GM12864 (cell line): ENCODE measurements at regions not wholly inside any gene's neighbourhood (a gene's known extent, or its start where the extent isn't known, plus 50 kb on each side); places are given as distances from the start of the nearest gene placed in this dataset.

Experiments used
- DNase-seq: peaks from one replicate; pipeline ENCODE4 v3.0.0-alpha.2; 2011; ENCODE audit warnings: low read depth
- H3K4me3 ChIP-seq: 2 replicates; pipeline ENCODE4 v1.5.1; 2011; ENCODE audit warnings: mild to moderate bottlenecking, low read depth, low read length, control low read depth
- TF ChIP-seq, protein P1 (sequence below): IDR thresholded peaks from 2 replicates; pipeline ENCODE4 v1.5.1; 2011; ENCODE audit warnings: low read depth, mild to moderate bottlenecking, moderate library complexity, low read length, control low read depth, inconsistent platforms; ENCODE audit errors: missing control alignments

DNA sequence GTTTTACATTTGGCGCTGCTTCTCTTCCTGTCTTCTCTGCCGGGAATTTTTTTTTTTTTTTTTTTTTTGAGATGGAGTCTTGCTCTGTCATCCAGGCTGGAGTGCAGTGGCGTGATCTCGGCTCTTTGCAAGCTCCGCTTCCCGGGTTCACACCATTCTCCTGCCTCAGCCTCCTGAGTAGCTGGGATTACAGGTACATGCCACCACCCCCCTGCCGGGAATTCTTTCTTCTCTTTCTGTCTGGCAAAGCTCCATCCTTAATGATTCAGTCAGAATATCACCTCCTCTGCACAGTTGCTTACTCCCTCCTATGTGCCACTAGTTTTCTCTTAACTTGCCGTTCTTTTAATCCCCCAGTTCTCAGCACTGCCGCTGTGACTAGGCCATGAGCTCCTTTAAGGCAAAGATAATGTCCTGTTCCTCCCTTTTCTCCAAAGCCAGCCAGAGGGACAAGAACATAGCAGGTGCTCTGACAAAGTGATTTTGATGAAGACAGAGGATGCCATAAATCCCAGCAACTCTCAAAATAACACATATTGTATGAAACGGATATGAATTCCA lies 112.1 kb upstream of the LRATD1 start:
- TF ChIP-seq, protein P1, sequence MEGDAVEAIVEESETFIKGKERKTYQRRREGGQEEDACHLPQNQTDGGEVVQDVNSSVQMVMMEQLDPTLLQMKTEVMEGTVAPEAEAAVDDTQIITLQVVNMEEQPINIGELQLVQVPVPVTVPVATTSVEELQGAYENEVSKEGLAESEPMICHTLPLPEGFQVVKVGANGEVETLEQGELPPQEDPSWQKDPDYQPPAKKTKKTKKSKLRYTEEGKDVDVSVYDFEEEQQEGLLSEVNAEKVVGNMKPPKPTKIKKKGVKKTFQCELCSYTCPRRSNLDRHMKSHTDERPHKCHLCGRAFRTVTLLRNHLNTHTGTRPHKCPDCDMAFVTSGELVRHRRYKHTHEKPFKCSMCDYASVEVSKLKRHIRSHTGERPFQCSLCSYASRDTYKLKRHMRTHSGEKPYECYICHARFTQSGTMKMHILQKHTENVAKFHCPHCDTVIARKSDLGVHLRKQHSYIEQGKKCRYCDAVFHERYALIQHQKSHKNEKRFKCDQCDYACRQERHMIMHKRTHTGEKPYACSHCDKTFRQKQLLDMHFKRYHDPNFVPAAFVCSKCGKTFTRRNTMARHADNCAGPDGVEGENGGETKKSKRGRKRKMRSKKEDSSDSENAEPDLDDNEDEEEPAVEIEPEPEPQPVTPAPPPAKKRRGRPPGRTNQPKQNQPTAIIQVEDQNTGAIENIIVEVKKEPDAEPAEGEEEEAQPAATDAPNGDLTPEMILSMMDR, result no peak
- no peak overlapping the region for H3K4me3 ChIP-seq
- DNase-seq, result no peak

DNA sequence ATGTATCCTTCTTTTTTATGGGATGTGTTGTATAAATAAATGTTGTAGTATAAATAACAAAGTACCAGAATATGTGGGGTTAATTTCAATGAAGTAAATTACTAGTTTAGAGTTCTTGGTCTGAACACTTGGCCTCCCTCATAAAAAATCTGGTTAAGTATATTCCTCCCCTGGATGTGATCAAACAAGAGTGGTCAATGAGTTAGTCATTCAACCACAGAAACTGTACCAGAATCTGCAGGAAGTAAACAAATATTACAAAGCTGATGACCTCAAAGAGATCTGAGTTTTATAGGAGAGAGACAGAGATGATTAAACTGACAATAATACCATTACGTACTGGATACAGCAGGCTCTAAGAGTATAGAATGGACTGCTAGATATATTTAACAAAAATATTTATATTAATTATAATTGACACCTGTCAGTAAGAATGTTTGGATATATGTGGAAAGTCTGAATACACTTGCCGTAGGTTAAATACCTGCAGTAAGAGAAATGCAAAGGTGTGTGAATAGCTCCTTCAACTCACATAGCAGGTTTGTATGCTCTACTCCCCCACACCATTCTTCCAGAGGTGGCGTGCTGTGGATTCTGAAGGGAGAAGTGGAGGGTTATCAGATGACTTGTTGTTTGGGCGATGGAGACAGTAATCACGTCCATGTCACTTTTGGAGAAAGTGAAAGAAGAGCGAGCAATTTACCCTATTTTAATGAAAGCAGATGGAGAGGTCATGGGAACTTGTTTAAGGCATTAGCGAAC lies 108.3 kb upstream of the LRATD1 start:
- no peak overlapping the region for H3K4me3 ChIP-seq
- DNase-seq, result no peak
- TF ChIP-seq, protein P1, result no peak

DNA sequence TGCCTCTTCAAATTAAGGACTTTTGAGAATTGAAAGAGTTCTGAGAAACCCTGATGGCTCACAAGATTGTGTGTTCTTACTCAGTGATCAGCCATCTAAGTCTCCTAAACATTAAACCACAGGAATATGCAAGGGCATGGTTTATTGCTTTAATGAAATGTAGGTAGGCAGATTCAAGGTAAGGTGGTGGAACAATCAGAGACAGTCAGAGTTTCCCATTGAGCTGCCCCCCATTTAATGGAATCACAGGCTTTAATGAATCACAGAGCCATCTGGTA lies 107.8 kb upstream of the LRATD1 start:
- H3K4me3 ChIP-seq, result no peak overlapping the region
- DNase-seq, result no peak
- TF ChIP-seq, protein P1, result no peak

DNA sequence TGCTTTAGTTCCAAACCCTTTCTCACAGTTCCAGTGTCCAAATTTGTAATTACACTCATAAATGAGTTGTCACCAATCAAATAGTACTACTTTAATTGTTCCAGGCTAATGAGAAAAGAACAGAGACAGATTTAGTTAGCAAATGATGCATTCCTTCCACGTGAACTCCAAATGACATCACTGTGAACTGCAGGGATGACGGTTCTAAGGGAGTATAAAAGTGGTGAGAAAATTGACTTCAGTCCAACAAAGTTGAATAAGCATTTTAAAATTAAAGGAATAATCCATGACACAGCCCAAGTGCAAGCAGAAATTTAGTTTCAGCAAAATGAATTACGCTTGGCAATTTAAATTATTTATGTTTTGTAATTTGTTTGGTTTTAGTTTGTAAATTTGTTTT lies 102.0 kb upstream of the LRATD1 start:
- no peak for DNase-seq
- TF ChIP-seq, protein P1, result no peak
- no peak overlapping the region for H3K4me3 ChIP-seq

DNA sequence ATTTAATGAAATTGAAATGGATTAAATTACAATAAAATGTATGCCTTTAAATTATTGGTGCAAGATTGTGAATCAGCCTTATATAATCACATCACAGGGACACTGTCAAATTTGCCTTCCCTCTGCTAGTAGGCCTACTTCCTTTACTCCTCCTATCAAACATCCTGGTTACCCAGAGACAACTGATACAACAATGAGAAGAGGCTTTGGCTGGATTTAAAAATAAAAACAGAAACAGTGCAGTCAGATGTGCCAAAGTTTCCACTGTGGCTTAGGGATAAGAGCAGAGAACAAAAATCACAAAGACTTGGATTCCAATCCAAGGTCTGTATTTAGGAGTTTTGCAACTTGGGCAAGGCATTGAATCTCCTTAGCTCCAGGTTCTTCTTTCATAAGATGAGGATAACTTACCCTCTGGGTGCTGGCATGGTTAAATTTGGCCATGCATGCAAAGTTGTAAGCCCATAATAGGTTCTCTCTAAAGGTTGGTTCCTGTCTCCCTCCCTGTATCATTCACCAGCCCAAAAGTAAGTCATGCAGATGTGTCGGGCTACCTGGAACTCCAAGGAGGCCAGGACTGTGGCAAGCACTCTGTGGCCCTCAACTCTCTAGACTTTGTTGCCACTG lies 99.3 kb upstream of the LRATD1 start:
- TF ChIP-seq, protein P1, result no peak
- no peak for DNase-seq
- H3K4me3 ChIP-seq, result no peak overlapping the region

DNA sequence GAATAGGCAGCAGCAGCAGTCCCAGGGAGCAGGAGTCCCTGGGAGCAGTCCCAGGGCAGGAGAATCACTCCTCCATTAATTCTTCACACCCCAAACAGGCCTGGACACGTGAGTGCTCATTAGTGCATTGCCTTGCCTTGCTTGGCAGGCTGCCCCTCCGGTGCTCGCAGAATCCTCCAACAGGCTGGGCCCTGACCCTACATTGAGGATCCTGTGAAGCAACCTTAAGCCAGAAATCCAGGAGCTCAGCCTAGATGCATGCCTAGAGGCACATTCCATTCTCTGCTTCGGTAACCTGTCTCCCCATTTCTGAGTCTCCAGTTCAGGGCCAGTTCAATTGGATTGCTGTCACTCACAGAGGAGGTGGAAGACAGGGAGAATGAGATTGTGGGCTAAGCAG lies 97.4 kb upstream of the LRATD1 start:
- TF ChIP-seq, protein P1, result no peak
- no peak overlapping the region for H3K4me3 ChIP-seq
- DNase-seq, result no peak
